ENCODE measurements at regions not wholly inside any gene's neighbourhood (a gene's known extent, or its start where the extent isn't known, plus 50 kb on each side); places are given as distances from the start of the nearest gene placed in this dataset.

DNA sequence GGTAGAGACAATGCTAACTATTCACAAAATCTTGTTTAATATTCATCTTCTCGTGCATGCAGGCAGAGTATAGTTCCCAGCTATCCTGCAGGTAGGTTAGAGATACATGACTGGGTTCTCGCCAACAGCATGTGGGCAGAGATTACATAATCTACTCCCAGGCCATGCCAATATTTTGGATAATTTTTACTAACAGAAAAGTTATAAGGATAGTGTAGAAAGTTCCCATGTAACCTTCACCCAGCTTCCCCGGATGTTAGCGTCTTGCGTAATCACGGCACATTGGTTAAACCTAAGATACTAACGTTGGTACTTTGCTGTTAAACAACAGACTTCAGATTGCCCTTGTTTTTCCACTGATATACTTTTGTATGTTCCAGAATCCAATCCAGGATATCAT is 215.5 kb upstream of the LARGE1 start:
- DNase-seq (ENCODE audit: extremely low read depth, low read depth) = no peak

GRCh38 chr22:34150023-34150422 is 229.7 kb upstream of the LARGE1 start:
- no peak for DNase-seq (ENCODE audit: extremely low read depth, low read depth)

GRCh38 chr22:34159491-34159890 is 239.2 kb upstream of the LARGE1 start:
- DNase-seq (ENCODE audit: extremely low read depth, low read depth) = no peak

GRCh38 chr22:34160141-34160783 is 240.0 kb upstream of the LARGE1 start:
- DNase-seq (ENCODE audit: extremely low read depth, low read depth) = no peak

DNA sequence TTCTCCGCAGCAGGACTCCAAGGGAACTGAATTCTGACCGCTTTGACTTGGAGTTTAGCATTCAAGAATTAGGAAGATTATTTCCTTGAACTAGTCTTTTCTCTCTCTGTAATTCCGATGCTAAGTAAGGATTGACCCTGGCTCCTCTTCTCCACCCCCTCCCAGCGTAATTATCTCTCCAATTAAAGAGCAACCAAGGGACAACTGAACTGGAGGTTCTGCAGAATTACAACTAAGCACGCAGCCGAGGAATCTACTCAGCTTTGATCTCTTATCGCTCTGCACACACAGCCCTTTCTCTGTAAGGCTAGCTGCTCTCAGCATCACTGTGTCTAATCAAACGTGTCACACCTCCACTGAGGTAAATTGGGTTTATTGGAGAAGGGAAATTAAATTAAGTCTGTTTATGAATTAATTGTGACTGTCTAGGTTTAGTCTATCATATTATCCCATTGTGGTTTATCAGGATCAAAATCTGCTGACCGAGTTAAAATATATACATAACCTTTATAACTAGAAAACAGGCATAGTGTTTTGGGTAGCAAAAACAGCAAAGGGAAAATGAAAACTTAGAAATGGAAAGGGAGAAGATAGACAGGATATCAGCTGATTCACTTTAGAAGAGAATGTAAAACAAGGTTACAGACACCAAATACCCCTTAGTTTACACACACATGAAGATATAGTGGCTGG is 241.3 kb upstream of the LARGE1 start:
- no peak for DNase-seq (ENCODE audit: extremely low read depth, low read depth)

DNA sequence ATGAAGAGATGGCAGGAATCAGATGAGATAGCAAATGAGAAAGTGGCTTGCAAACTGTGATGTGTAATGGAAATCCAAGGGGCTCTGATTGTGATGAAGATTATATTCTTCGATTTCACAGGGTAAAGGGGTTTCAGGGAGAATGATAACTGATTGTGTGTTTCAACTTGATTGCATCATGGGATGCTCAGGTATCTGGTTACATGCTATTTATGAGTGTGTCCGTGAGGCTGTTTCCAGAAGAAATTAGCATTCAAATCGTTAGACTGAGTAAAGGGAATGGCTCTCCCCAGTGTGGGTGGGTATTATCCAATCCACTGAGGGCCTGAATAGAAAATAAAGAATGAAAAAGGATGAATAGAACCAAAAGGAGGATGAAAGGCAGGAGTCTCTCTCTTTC is 278.7 kb upstream of the LARGE1 start:
- DNase-seq (ENCODE audit: extremely low read depth, low read depth) = no peak

- no peak for DNase-seq (ENCODE audit: extremely low read depth, low read depth)
These were observed 290.0 kb upstream of the LARGE1 start for GRCh38 chr22:34210301-34210700.

DNA sequence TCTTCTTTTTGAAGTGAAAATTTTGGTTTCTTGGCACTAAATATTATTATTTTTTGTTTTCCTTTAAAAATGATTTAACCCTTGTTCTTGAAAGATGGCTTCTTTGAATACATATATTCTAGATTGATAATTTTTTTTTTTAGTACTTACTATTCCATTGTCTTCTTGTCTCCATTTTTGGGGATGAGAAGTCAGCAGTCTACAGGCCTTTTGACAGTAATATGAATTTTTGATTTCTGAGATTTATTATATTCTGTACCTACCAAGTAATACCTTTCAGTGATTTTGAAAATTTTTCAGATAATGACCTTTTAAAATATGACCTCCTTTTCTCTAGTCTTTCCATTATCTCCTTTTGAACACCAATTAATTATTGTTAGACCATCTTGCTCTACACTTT is 294.1 kb upstream of the LARGE1 start:
- no peak for DNase-seq (ENCODE audit: extremely low read depth, low read depth)

- no peak for DNase-seq (ENCODE audit: extremely low read depth, low read depth)
These were observed 305.0 kb upstream of the LARGE1 start for GRCh38 chr22:34225278-34225677.

DNA sequence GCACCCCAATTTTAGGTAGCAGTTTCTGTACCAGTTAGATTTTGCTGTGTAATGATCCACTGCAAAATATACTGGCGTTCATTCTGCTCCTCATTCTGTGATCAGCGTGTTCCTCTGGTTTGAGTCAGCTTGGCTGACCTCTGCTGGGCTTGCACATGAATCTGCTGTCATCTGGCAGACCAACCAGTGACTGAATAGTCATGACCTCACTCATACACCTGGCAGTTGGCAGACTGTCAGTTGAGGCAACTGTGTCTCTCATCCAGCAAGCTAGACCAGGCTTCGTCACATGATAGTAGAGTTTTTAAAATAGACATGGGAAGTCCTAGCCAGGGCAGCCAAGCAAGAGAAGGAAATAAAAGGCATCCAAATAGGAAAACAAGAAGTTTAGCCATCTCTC is 316.3 kb upstream of the LARGE1 start:
- no peak for DNase-seq (ENCODE audit: extremely low read depth, low read depth)

- no peak for DNase-seq (ENCODE audit: extremely low read depth, low read depth)
These were observed 319.1 kb upstream of the LARGE1 start for GRCh38 chr22:34239421-34239820.

- DNase-seq (ENCODE audit: extremely low read depth, low read depth) = no peak
These were observed 322.7 kb upstream of the LARGE1 start for GRCh38 chr22:34243023-34243422.

DNA sequence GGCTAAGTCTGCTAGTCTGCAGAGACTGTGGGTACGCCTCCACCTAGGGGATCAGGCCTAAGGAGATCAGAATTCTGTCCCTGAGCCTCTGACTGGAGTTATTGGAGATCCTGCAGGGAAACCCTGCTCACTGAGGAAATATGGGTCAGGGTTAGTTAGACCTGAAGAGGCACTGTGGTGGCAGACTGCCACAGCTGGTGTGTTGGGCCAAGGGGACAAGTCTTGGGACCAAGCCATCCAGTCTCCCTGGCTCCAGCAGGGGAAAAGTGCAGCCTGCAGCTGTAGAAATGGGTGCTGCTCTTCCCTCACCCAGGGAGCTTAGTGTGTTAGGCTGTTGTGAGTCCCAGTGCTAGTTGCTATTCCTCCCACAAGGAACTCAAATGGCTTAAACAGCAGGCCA is 334.8 kb upstream of the LARGE1 start:
- DNase-seq (ENCODE audit: extremely low read depth, low read depth) = no peak

GRCh38 chr22:34278121-34278520 is 357.8 kb upstream of the LARGE1 start:
- DNase-seq (ENCODE audit: extremely low read depth, low read depth) = no peak

DNA sequence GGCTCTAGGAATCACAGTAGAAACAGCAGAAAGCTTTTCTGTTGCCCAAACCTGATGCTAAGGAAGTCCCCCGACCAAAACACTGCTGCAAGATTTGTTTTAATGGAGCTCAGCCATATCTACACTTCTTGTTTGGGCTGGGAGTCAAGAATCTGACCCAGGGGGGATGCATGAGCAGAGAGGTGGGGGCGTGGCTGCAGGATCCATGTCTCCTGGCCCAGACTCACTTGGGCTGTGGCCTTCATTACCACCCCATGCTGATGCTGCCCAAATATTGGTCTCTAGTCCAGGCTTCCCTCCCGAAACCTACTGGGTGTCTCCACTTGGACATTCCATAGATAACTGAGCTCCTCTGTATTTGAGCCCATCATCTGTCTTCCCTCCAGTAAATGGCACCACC is 361.5 kb upstream of the LARGE1 start:
- no peak for DNase-seq (ENCODE audit: extremely low read depth, low read depth)

GRCh38 chr22:34283844-34284243 is 363.6 kb upstream of the LARGE1 start:
- no peak for DNase-seq (ENCODE audit: extremely low read depth, low read depth)

DNA sequence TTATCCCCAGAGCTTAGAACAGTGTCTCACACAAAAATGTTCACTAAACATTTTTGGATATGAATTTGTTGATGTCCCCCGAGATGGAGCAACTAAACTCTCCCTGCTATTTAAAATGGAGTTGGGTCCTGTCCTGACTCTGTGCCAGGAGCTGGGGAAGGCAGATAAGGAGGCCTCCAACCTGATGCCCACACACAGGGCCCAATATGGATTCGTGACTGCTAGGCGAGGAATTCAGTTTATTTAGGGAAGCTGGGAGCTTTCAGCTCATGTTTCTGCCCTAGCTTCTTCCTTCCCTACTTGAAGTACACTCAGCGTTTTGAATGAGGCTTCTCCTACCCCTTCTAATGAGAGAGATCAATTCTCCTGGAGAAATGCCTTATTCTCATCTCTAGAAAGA is 373.0 kb upstream of the LARGE1 start:
- no peak for DNase-seq (ENCODE audit: extremely low read depth, low read depth)

DNA sequence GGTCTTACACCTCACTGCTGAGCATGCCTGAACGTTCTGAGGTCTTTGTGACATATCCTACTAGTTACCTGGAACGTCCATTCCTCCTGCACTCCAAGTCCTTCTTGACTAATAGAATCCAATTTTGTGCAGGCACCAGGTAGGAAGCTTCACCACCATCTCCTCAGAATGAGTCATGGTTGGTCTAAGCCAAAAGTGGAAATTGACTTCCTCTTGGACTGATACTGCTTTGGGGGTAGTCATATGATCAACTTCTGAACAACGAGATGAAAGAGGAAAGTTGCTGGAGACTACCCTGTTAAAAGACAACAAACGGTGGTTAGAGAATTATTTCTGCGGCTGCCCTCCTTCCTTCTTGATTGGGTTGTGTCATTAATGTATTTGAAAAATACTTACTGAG is 374.2 kb upstream of the LARGE1 start:
- no peak for DNase-seq (ENCODE audit: extremely low read depth, low read depth)

GRCh38 chr22:34294986-34295385 is 374.7 kb upstream of the LARGE1 start:
- DNase-seq (ENCODE audit: extremely low read depth, low read depth) = no peak

DNA sequence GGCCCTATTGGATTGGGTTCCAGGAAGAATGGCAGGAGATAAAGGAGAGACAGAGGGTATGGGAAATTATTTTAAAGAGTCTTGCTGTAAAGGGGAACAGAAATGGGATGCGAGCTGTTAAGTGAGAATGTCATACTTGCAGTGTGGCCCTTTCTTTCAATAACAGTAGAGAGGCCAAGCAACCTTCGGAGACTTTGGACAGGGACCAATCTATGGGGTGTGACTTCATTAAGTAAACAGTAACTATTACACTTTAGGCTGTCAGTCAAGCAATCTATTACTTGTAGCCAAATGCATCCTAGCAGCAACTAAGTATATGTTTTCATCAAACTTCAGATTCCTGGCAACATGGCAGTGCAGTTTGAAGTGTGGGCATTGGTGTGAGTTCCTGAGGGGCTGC is 376.2 kb upstream of the LARGE1 start:
- DNase-seq (ENCODE audit: extremely low read depth, low read depth) = no peak

DNA sequence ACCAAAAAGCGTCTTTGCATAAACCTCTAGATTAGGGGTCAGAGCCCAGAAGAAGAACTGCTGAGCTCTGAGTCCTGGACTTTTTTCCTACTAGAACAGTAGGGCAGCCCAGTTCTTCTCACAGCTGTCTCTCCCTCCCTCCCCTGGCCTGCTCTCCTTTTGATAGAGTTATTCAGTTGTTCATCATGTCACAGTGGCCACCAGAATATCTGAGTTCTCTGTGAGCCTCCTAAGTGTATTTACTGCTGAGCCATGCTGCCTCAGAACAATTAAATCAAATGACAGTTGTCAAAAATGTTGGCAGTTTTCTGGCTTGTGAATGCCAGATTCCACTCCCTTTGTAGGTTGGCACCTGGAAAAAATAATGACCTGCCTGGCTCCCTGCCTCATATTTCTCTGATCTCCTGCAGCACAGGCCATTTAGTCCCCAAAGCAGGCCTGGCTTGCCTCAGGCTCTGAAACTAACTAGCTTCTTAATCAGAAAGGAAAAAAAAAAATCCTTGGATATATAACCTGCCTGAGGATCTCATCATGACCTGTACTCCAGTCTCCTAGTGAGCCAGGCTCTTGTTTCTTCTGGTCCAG is 377.4 kb upstream of the LARGE1 start:
- no peak for DNase-seq (ENCODE audit: extremely low read depth, low read depth)

- no peak for DNase-seq (ENCODE audit: extremely low read depth, low read depth)
These were observed 379.2 kb upstream of the LARGE1 start for GRCh38 chr22:34299496-34299895.
